ENCODE measurements at regions not wholly inside any gene's neighbourhood (a gene's known extent, or its start where the extent isn't known, plus 50 kb on each side); places are given as distances from the start of the nearest gene placed in this dataset.

DNA sequence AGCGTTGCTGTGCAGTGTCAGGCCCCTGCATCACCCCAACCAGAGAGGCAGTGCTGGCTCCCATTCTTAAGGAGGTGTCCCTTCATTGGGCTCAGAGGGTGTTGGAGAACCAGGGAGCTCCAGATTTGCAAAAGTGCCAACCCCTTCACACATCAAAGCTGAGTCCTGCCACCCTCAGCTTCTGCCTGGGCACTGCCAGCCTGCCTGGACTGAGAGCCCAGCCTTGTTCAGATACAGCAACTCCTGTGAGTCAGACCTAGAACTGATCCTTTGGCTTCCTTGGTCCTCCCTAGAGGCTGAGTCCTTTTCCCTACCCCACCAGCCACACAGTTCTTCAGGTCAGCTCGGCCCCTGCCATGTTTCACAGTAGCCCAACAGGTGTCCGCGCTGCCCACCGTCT lies 424.9 kb upstream of the MYT1L start:
- H3K79me2 ChIP-seq (ENCODE audit: insufficient read depth, low read length) = no peaks in the 10 kb centered on the region
- H3F3A ChIP-seq (ENCODE audit: insufficient read depth) = no peaks in the 10 kb centered on the region
- no peak overlapping the region for H3K4me3 ChIP-seq (ENCODE audit: insufficient read depth, low read length, poor library complexity, severe bottlenecking)
- no peak overlapping the region for H3K9ac ChIP-seq (ENCODE audit: low read length)
- H4K20me1 ChIP-seq (ENCODE audit: low read depth, low read length) = no peaks in the 10 kb centered on the region
- TF ChIP-seq, protein P1, sequence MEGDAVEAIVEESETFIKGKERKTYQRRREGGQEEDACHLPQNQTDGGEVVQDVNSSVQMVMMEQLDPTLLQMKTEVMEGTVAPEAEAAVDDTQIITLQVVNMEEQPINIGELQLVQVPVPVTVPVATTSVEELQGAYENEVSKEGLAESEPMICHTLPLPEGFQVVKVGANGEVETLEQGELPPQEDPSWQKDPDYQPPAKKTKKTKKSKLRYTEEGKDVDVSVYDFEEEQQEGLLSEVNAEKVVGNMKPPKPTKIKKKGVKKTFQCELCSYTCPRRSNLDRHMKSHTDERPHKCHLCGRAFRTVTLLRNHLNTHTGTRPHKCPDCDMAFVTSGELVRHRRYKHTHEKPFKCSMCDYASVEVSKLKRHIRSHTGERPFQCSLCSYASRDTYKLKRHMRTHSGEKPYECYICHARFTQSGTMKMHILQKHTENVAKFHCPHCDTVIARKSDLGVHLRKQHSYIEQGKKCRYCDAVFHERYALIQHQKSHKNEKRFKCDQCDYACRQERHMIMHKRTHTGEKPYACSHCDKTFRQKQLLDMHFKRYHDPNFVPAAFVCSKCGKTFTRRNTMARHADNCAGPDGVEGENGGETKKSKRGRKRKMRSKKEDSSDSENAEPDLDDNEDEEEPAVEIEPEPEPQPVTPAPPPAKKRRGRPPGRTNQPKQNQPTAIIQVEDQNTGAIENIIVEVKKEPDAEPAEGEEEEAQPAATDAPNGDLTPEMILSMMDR (IDR thresholded peaks at IDR 0.05; ENCODE audit: insufficient read depth, low read length, poor library complexity, severe bottlenecking) = no peak
- TF ChIP-seq EZH2phosphoT487 (conservative IDR thresholded peaks at IDR 0.05; ENCODE audit: low read length) = no peak
- H3K4me2 ChIP-seq (ENCODE audit: low read depth, low read length, poor library complexity, severe bottlenecking) = no peak overlapping the region
- 0 out of 2 replicates have a peak, but pooled peaks cover 5% of the 10 kb centered on the region for H3K9me3 ChIP-seq (ENCODE audit: insufficient read depth, low read length)
- H3K9me2 ChIP-seq (replicated peaks; ENCODE audit: insufficient read depth, low read length) = no peaks in the 10 kb centered on the region
- no peak overlapping the region for H3K27ac ChIP-seq (ENCODE audit: low read depth, low read length)
- H3K27me3 ChIP-seq (ENCODE audit: low read length) = no peaks in the 10 kb centered on the region
- H2AFZ ChIP-seq (ENCODE audit: low read depth, low read length, severe bottlenecking) = no peak overlapping the region
- no peaks in the 10 kb centered on the region for H3K36me3 ChIP-seq (ENCODE audit: low read length)

DNA sequence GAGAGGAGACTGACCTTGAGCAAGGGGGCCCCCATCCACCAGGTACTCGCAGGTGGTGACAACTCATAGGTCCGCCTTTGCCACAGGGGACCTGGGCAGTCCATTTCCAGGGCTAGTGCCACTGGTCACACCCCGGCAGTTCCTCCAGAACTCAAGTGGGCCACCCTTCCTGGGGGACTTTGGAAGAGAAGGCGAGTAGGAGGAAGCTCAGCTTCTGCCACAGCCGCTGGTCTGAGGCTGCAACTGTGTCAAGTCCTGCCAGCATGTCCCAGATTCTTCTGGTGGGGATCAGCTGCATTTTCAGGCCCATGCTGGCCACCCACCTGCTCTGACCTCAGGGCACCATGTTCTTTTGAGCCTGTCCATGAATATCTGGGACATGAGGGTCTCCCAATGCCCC lies 423.9 kb upstream of the MYT1L start:
- H3K9me2 ChIP-seq (replicated peaks; ENCODE audit: insufficient read depth, low read length) = no peaks in the 10 kb centered on the region
- H3K79me2 ChIP-seq (ENCODE audit: insufficient read depth, low read length) = no peaks in the 10 kb centered on the region
- H3K9me3 ChIP-seq (ENCODE audit: insufficient read depth, low read length) = 0 out of 2 replicates have a peak, but pooled peaks cover 5% of the 10 kb centered on the region
- H3K27ac ChIP-seq (ENCODE audit: low read depth, low read length) = no peak overlapping the region
- H3F3A ChIP-seq (ENCODE audit: insufficient read depth) = no peaks in the 10 kb centered on the region
- TF ChIP-seq, protein P1 (IDR thresholded peaks at IDR 0.05; ENCODE audit: insufficient read depth, low read length, poor library complexity, severe bottlenecking) = no peak
- TF ChIP-seq EZH2phosphoT487 (conservative IDR thresholded peaks at IDR 0.05; ENCODE audit: low read length) = no peak
- no peak overlapping the region for H3K9ac ChIP-seq (ENCODE audit: low read length)
- no peak overlapping the region for H3K4me2 ChIP-seq (ENCODE audit: low read depth, low read length, poor library complexity, severe bottlenecking)
- no peak overlapping the region for H2AFZ ChIP-seq (ENCODE audit: low read depth, low read length, severe bottlenecking)
- no peaks in the 10 kb centered on the region for H3K27me3 ChIP-seq (ENCODE audit: low read length)
- H3K36me3 ChIP-seq (ENCODE audit: low read length) = no peaks in the 10 kb centered on the region
- H3K4me3 ChIP-seq (ENCODE audit: insufficient read depth, low read length, poor library complexity, severe bottlenecking) = no peak overlapping the region
- H4K20me1 ChIP-seq (ENCODE audit: low read depth, low read length) = no peaks in the 10 kb centered on the region

DNA sequence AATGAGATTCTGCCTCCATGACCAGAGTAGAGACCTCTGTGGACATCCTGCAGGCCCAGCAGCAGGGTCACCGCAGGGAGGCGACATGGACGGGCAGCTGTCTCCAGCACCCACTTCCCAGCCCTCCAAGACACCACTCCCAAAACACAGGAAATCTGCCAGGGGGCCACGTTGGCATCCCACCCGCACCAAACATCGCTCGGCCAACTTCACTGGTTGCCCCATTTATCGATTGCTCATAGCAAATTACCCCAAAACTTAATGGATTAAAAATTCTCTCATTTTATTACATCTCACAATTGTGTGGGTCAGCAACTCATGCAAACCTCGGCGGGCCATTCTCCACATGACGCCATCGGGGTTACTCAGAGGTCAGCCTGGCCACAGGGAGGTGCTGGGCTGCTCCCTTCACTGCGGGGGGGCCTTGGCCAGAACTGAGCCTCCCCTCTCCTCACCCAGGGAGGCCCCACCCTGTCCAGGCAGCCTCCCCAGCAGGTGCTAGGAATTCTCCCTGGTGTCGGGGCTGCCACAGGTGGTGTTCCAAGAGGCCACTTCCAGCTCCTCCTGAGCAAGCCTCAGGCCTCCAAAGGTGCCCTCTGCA lies 420.7 kb upstream of the MYT1L start:
- Histone ChIP-seq H3K27ac (ENCODE audit: low read depth, low read length) (no peak overlapping the region), H3K9me3 (ENCODE audit: insufficient read depth, low read length) (0 out of 2 replicates have a peak, but pooled peaks cover 5% of the 10 kb centered on the region), H3K9ac (ENCODE audit: low read length) (no peak overlapping the region), H3K27me3 (ENCODE audit: low read length) (no peaks in the 10 kb centered on the region), H3K36me3 (ENCODE audit: low read length) (no peaks in the 10 kb centered on the region), H3K4me2 (ENCODE audit: low read depth, low read length, poor library complexity, severe bottlenecking) (no peak overlapping the region), H3K79me2 (ENCODE audit: insufficient read depth, low read length) (no peaks in the 10 kb centered on the region), H2AFZ (ENCODE audit: low read depth, low read length, severe bottlenecking) (no peak overlapping the region), H3F3A (ENCODE audit: insufficient read depth) (no peaks in the 10 kb centered on the region), H4K20me1 (ENCODE audit: low read depth, low read length) (no peaks in the 10 kb centered on the region), H3K4me3 (ENCODE audit: insufficient read depth, low read length, poor library complexity, severe bottlenecking) (no peak overlapping the region), H3K9me2 (replicated peaks; ENCODE audit: insufficient read depth, low read length) (no peaks in the 10 kb centered on the region)
- TF ChIP-seq, protein P1 (IDR thresholded peaks at IDR 0.05; ENCODE audit: insufficient read depth, low read length, poor library complexity, severe bottlenecking) = no peak
- TF ChIP-seq EZH2phosphoT487 (conservative IDR thresholded peaks at IDR 0.05; ENCODE audit: low read length) = no peak

Data from SU-DHL-6 (cell line).